Cardiac septum (tissue), 1 donor: ENCODE measurements at regions not wholly inside any gene's neighbourhood (a gene's known extent, or its start where the extent isn't known, plus 50 kb on each side); places are given as distances from the start of the nearest gene placed in this dataset.

Experiments used
- DNase-seq: peaks from one replicate; pipeline ENCODE4 v3.0.0-alpha.2; 2020; ENCODE audit warnings: low spot score
- intact Hi-C: fragments of 100-400 bp; cut with DNase I; formaldehyde crosslinking; loops from one replicate; pipeline ENCODE4 v1.14.0; 2022
- donor health status: DM: no; HTN: no; CAD: no.

DNA sequence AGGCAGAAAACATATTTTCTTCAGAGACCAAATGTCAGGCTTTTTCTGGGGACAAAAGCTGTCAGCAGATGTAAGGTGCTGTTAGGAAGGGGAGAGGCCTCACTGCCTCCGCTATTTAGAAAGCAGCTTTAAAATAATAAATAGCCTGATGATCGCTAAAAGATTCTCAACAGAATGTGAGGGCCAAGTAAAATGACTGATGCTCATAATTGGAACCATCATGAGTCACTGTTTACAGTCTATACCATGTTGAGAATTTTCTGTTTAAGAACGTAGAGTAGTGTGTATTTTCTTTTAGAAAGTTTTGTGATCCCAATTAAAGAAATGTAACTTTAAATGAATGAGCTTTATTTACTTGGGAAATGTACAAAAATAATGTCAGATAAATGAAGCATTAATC is 220.0 kb downstream of the CLIC5 start:
- intact Hi-C loops: no loop called here
- DNase-seq: no peak

GRCh38 chr6:45794465-45794864 is 221.2 kb downstream of the CLIC5 start:
- DNase-seq: no peak
- intact Hi-C loops: no loop called here

DNA sequence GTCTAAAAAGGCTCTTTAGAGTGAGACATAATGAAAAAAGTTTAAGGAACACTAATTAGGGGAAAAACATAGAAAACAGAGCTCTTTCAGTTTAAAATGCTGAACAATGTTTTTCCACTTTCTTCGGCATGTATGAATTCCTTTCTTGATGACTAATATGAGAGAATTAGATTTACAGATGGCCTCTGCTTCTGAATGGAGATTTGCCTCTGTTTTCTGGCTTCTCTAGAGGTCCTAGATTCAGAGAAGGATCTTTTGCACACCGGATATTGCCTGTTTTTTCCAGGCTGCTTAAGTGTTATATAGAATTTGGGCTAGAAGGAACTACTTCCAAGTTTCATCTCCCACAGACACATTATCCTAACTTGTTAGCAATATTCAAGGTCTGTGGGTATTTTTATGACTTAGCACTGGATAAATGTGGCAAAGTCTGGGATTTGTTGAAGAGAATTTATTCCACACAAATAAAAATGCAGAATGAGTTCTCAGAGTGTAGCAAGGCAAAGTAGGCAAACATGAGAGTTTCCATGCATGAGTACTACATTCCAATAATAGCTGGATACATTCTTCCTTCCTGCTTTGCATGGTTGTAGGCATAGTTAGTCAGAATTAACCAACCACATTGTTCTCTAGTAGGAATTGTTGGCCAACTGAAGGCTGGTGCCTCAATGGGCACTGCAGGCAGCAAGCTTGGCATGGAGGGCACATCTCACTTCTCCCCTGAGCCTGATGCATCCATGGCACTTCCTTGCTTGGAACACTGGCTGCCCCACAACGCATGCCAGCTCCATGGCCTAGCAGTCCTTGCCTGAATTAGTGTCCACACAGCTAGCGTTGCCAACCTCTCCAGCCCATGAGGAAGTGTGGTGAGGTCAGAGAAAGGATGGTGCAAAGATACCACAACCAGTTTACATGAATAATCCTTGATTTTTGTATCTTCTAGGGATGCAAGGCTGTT is 224.2 kb downstream of the CLIC5 start:
- no peak for DNase-seq
- intact Hi-C loops: no loop called here

GRCh38 chr6:45789238-45789637 is 226.4 kb downstream of the CLIC5 start:
- intact Hi-C loops: no loop called here
- no peak for DNase-seq

DNA sequence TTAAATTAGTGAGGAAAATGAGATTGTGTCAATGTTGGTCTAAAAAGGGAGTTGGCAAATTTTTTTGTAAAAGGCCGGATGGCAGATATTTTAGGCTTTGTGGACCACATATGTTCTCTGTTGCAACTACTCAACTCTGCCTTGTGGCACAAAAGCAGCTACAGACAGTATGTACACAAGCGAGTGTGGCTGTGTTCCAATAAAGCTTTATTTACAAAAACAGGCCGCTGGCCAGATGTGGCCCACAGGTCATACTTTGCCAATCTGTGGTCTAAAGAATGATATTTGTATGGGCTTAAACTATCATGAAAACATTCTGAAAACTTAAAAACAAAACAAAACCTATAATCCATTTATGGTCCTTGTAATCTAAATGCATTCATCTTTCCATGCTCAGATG is 228.3 kb downstream of the CLIC5 start:
- intact Hi-C loops: no loop called here
- DNase-seq: no peak

- intact Hi-C loops: no loop called here
- DNase-seq: no peak
Measured at GRCh38 chr6:45786355-45786781, 229.3 kb downstream of the CLIC5 start.

DNA sequence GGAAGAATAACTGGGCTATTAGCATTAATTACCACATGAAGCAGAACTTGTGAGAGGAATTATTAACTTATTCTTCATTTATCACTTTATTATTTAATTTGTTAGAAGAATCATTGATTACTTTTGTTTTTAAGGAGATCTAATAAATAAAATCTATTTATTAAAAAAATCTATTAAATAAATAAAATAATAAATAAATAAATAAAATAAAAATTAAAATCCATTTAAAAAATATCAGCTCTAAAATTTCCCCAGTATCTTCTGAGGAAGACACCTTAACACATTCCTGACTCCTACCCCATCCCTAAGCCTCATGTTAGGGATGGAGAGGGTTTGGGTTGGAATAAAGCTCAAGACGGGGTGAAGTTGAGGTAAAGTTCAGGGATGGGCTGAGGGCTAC is 231.4 kb downstream of the CLIC5 start:
- no peak for DNase-seq
- intact Hi-C loops: no loop called here

GRCh38 chr6:45783716-45784115 is 231.9 kb downstream of the CLIC5 start:
- intact Hi-C loops: no loop called here
- no peak for DNase-seq

DNA sequence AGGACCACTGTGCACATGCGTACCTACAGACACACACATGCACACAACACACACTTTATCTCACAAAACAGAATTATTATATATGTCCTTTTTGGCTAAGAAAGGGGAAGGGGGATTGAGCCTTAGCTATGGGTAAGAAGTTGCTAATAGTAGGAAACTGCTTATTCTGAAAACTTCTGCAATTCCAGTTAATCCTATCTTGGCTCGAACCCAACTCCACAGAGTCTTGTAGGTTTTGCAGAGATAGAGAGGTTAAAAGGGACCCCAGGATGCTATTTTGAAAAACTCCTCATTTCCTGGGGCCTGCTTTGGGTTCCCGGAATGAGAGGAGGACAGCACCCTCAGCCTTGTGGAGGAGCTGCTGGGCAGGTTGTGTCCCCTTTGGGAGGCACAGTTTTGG is 233.8 kb downstream of the CLIC5 start:
- intact Hi-C loops: no loop called here

GRCh38 chr6:45780523-45780922 is 235.1 kb downstream of the CLIC5 start:
- DNase-seq: no peak
- intact Hi-C loops: no loop called here

More for the DNA sequence above, 233.8 kb downstream of the CLIC5 start:
- DNase-seq: no peak

DNA sequence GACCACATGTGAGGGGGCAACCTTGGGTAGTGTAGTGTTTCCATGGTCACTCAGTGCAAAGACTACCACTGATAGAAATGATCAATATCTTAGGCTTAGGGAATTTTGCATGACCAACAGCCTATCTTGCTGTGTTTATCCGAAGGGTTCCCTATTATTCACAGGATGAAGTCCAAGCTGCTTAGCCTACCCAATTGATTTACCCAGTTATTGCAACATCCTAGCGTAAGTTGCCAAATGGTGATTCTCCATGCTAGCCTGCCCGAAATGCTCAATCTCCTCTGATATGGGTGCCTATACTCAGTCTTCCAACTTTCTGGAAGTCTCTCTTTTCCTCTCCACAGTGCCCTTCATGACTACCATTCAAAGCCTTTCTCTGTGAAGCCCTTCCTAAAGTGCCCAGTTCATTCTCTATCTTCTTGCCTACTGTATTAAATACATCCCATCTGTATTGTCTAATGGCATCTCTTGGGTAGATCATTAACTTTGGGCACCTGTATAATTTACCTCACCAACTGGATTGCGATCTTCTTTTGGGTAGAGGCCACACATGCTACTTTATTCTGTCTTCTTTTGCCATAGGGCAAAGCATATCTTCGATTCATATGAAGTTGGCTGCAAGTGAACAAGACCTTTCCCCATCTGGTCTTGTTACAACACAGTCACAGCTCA is 240.5 kb downstream of the CLIC5 start:
- intact Hi-C loops: no loop called here
- DNase-seq: no peak

GRCh38 chr6:45773906-45774305 is 241.8 kb downstream of the CLIC5 start:
- no peak for DNase-seq
- intact Hi-C loops: no loop called here

- intact Hi-C loops: no loop called here
- no peak for DNase-seq
Measured at GRCh38 chr6:45772886-45773495, 242.7 kb downstream of the CLIC5 start.

- no peak for DNase-seq
- intact Hi-C loops: no loop called here
Measured at GRCh38 chr6:45772051-45772450, 243.6 kb downstream of the CLIC5 start.

DNA sequence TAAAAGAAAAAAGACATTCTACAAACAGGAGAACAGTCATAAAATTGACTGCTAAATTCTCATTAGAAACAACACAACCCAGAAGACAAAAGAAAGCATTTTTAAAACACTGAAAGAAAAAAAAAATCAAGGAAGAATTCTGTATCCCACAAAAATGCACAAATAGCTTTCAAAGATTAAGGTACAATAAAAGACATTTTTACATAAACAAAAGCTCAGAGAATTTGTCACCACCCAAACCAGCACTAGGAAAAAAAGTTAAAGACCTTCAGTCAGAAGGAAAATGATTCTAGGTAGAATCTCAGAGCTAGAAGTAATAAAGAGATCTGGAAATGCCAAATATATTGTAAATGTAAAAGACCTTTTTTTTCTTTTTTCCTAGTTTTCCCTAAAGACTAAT is 252.4 kb downstream of the CLIC5 start:
- DNase-seq: no peak
- intact Hi-C loops: no loop called here

DNA sequence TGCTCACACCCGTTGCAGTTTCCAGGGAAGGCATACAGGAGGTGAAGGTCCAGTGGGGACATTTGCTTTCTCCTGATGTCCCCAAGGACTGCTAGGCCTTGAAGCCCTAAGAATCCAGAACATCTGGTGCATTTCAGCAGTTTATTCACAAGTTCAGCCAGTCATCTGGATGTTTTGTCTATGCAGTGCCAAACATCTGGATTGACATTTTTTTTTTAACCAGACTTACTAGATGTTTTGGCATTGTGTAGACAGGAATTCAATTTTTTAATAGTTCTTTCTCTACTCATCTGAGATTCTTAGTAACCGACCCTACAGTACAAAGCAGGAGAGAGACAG is 256.2 kb downstream of the CLIC5 start:
- no peak for DNase-seq
- intact Hi-C loops: no loop called here

- intact Hi-C loops: no loop called here
- no peak for DNase-seq
Measured at GRCh38 chr6:45758787-45759471, 256.7 kb downstream of the CLIC5 start.

- intact Hi-C loops: no loop called here
Measured at GRCh38 chr6:45757443-45758130, 258.1 kb downstream of the CLIC5 start.

DNA sequence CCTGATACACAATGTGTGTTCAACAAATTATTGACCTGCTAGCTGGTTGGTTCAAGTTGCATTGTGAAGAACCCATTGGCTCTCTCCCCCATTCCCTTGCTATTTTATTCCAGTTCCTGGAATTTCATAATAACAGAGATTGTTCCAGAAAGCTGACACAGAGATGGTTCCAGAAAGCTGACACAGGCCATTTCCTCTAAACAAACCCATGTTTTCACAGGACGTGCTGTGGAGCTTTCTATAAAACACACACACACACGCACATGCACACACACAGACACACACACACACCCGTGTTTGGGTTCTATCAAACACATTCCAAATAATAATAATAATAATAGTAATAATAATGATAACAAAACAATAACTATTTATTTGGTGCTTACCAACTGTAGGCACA is 259.1 kb downstream of the CLIC5 start:
- intact Hi-C loops: no loop called here
- no peak for DNase-seq

More at GRCh38 chr6:45757443-45758130, 258.1 kb downstream of the CLIC5 start:
- DNase-seq: no peak

GRCh38 chr6:45754432-45754831 is 261.2 kb downstream of the CLIC5 start:
- no peak for DNase-seq
- intact Hi-C loops: no loop called here
